Epithelial cell of proximal tubule (primary cell): ENCODE measurements at regions not wholly inside any gene's neighbourhood (a gene's known extent, or its start where the extent isn't known, plus 50 kb on each side); places are given as distances from the start of the nearest gene placed in this dataset.

ENCODE experiments used
- DNase-seq: peaks from one replicate; pipeline ENCODE4 v3.0.0-alpha.2; 2011; ENCODE audit warnings: low read depth
- H3K4me3 ChIP-seq: 2 replicates; pipeline ENCODE4 v1.5.1; 2011; ENCODE audit warnings: low read depth, mild to moderate bottlenecking, low read length
- CTCF ChIP-seq: conservative IDR thresholded peaks from 2 replicates; pipeline ENCODE4 v1.5.1; 2012; ENCODE audit warnings: low read depth, mild to moderate bottlenecking, low read length

GRCh38 chr10:29753283-29753682 is 118.5 kb upstream of the SVIL start:
- H3K4me3 ChIP-seq: no peak overlapping the region
- DNase-seq: no peak
- TF ChIP-seq CTCF: no peak

GRCh38 chr10:29751684-29752083 is 116.9 kb upstream of the SVIL start:
- no peak for DNase-seq
- no peak for TF ChIP-seq CTCF
- H3K4me3 ChIP-seq: no peak overlapping the region

GRCh38 chr10:29751240-29751639 is 116.5 kb upstream of the SVIL start:
- no peak overlapping the region for H3K4me3 ChIP-seq
- TF ChIP-seq CTCF: no peak
- DNase-seq: no peak

- H3K4me3 ChIP-seq: no peak overlapping the region
- no peak for TF ChIP-seq CTCF
- DNase-seq: no peak
Observed at GRCh38 chr10:29749150-29749549, 114.4 kb upstream of the SVIL start.

GRCh38 chr10:29748109-29748650 is 113.4 kb upstream of the SVIL start:
- DNase-seq: no peak
- H3K4me3 ChIP-seq: no peak overlapping the region
- no peak for TF ChIP-seq CTCF

- TF ChIP-seq CTCF: no peak
- no peak for DNase-seq
Observed at GRCh38 chr10:29746080-29746797, 111.5 kb upstream of the SVIL start.

GRCh38 chr10:29740981-29741545 is 106.3 kb upstream of the SVIL start:
- DNase-seq: no peak
- TF ChIP-seq CTCF: no peak

More at GRCh38 chr10:29746080-29746797, 111.5 kb upstream of the SVIL start:
- no peak overlapping the region for H3K4me3 ChIP-seq

More at GRCh38 chr10:29740981-29741545, 106.3 kb upstream of the SVIL start:
- no peak overlapping the region for H3K4me3 ChIP-seq
